ENCODE measurements at regions not wholly inside any gene's neighbourhood (a gene's known extent, or its start where the extent isn't known, plus 50 kb on each side); places are given as distances from the start of the nearest gene placed in this dataset.
A peak's percentile ranks its signal among the peaks of the same experiment; 100 is the strongest.

- DNase-seq (ENCODE audit: low read depth), result no peak
Observed at GRCh38 chr20:56786503-56786902, 157.4 kb downstream of the TFAP2C start.

DNA sequence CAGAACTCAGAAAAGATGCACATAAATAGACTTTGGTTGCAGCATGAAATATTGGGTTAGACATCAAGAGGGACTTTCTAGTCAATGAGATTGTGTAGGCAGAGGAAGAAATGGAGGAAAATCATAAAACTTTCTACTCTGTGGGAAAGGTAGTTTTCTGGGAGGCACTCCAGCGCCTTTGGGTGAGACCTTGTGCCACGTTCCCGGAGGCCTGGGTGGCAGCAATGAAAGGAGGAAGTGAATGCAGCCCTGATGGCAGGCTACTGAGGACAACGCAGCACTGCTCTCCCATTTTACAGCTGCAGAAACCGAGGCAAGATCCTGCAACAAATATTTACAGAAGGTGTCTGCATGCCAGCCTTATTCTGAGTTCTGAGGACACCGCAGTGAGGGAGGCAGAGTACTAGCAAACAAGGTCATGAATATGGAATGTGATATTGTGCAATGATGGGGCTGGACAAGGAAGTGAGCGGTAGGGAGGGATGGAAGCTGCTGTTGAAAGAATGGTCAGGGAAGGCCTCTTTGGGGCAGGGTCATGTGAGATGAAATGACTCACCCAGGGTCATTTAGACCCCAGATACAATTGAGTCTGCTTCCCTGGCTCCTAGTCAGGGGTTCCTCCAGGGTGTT is 159.1 kb downstream of the TFAP2C start:
- TF ChIP-seq, protein P1, sequence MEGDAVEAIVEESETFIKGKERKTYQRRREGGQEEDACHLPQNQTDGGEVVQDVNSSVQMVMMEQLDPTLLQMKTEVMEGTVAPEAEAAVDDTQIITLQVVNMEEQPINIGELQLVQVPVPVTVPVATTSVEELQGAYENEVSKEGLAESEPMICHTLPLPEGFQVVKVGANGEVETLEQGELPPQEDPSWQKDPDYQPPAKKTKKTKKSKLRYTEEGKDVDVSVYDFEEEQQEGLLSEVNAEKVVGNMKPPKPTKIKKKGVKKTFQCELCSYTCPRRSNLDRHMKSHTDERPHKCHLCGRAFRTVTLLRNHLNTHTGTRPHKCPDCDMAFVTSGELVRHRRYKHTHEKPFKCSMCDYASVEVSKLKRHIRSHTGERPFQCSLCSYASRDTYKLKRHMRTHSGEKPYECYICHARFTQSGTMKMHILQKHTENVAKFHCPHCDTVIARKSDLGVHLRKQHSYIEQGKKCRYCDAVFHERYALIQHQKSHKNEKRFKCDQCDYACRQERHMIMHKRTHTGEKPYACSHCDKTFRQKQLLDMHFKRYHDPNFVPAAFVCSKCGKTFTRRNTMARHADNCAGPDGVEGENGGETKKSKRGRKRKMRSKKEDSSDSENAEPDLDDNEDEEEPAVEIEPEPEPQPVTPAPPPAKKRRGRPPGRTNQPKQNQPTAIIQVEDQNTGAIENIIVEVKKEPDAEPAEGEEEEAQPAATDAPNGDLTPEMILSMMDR (IDR thresholded peaks at IDR 0.05; ENCODE audit: control insufficient read depth, insufficient read depth, low read depth, low read length, missing control alignments), result no peak
- H3K4me3 ChIP-seq (ENCODE audit: control insufficient read depth, low read depth, low read length), result no peak overlapping the region
- DNase-seq (ENCODE audit: low read depth), result peak; percentile 84

More at GRCh38 chr20:56786503-56786902, 157.4 kb downstream of the TFAP2C start:
- H3K4me3 ChIP-seq (ENCODE audit: control insufficient read depth, low read depth, low read length), result no peak overlapping the region
- TF ChIP-seq, protein P1 (IDR thresholded peaks at IDR 0.05; ENCODE audit: control insufficient read depth, insufficient read depth, low read depth, low read length, missing control alignments), result no peak

- TF ChIP-seq, protein P1 (IDR thresholded peaks at IDR 0.05; ENCODE audit: control insufficient read depth, insufficient read depth, low read depth, low read length, missing control alignments), result no peak
- no peak for DNase-seq (ENCODE audit: low read depth)
- H3K4me3 ChIP-seq (ENCODE audit: control insufficient read depth, low read depth, low read length), result no peak overlapping the region
Observed at GRCh38 chr20:56788671-56789610, 159.8 kb downstream of the TFAP2C start.

- DNase-seq (ENCODE audit: low read depth), result no peak
- no peak overlapping the region for H3K4me3 ChIP-seq (ENCODE audit: control insufficient read depth, low read depth, low read length)
- TF ChIP-seq, protein P1 (IDR thresholded peaks at IDR 0.05; ENCODE audit: control insufficient read depth, insufficient read depth, low read depth, low read length, missing control alignments), result no peak
Observed at GRCh38 chr20:56793916-56794315, 164.8 kb downstream of the TFAP2C start.

DNA sequence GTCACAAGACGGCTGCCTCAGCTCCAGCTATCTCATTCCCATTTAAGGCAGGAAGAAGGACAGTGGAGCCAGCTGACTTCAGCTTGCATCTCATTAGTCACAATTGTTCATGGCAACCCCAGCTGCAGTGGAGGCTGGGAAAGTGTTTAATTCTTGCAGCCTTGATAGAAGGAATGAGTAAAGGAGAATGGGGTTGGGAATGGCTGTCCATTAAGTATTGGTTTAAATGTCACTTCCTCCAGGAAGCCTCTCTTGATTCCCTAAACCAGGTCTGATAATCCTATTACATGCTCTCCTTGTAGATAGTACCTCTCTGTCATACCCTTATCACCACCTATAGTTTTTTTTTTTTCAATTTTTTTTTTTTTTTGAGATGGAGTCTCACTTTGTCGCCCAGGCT is 166.4 kb downstream of the TFAP2C start:
- TF ChIP-seq, protein P1 (IDR thresholded peaks at IDR 0.05; ENCODE audit: control insufficient read depth, insufficient read depth, low read depth, low read length, missing control alignments), result no peak
- H3K4me3 ChIP-seq (ENCODE audit: control insufficient read depth, low read depth, low read length), result no peak overlapping the region
- no peak for DNase-seq (ENCODE audit: low read depth)

DNA sequence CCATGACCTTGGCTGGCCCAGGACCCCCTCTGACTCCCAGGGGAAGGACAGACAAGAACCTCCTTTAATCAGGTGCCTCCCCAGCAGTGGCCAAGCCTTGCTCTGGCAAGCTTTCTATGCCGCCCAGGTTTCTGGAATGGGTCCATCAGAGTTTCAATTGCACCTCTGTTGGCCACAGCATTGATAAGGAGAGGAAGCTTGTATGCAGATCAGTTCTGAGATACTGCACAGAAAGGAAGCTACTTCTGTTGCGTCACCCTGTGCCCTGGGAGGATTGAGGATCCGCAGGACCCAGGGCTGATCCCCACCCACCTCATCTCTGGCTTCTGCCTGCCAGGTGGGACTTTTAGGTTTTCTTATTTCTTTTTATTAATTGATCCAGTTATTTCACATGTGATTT is 167.2 kb downstream of the TFAP2C start:
- H3K4me3 ChIP-seq (ENCODE audit: control insufficient read depth, low read depth, low read length), result no peak overlapping the region
- DNase-seq (ENCODE audit: low read depth), result no peak
- TF ChIP-seq, protein P1 (IDR thresholded peaks at IDR 0.05; ENCODE audit: control insufficient read depth, insufficient read depth, low read depth, low read length, missing control alignments), result no peak

All from AG09309 (cell line).